GM12875 (cell line): ENCODE measurements at regions not wholly inside any gene's neighbourhood (a gene's known extent, or its start where the extent isn't known, plus 50 kb on each side); places are given as distances from the start of the nearest gene placed in this dataset.

Source experiments
- H3K4me3 ChIP-seq: one replicate; pipeline ENCODE4 v1.5.1; 2011; ENCODE audit warnings: low read depth, low read length, control low read depth
- CTCF ChIP-seq: IDR thresholded peaks from 2 replicates; pipeline ENCODE4 v1.5.1; 2011; ENCODE audit warnings: low read depth, mild to moderate bottlenecking, control low read depth, inconsistent platforms, low read length, moderate library complexity, borderline replicate concordance; ENCODE audit not compliant: insufficient read depth

- H3K4me3 ChIP-seq: no peak overlapping the region
- TF ChIP-seq CTCF: no peak
Measured at GRCh38 chr2:224190936-224191270, 151.8 kb upstream of the SERPINE2 start.

- no peak for TF ChIP-seq CTCF
- H3K4me3 ChIP-seq: no peak overlapping the region
Measured at GRCh38 chr2:224190234-224190935, 151.3 kb upstream of the SERPINE2 start.

- no peak overlapping the region for H3K4me3 ChIP-seq
- no peak for TF ChIP-seq CTCF
Measured at GRCh38 chr2:224187220-224187619, 148.1 kb upstream of the SERPINE2 start.

- TF ChIP-seq CTCF: no peak
- no peak overlapping the region for H3K4me3 ChIP-seq
Measured at GRCh38 chr2:224185023-224185601, 146.0 kb upstream of the SERPINE2 start.

GRCh38 chr2:224183086-224183485 lies 144.0 kb upstream of the SERPINE2 start:
- no peak overlapping the region for H3K4me3 ChIP-seq
- TF ChIP-seq CTCF: no peak

GRCh38 chr2:224182498-224182897 lies 143.4 kb upstream of the SERPINE2 start:
- no peak for TF ChIP-seq CTCF
- H3K4me3 ChIP-seq: no peak overlapping the region

GRCh38 chr2:224181534-224182155 lies 142.6 kb upstream of the SERPINE2 start:
- no peak for TF ChIP-seq CTCF
- no peak overlapping the region for H3K4me3 ChIP-seq
